Smooth muscle cell of the brain vasculature (primary cell): ENCODE measurements at regions not wholly inside any gene's neighbourhood (a gene's known extent, or its start where the extent isn't known, plus 50 kb on each side); places are given as distances from the start of the nearest gene placed in this dataset.

Source experiments
- DNase-seq: peaks from one replicate; pipeline ENCODE4 v3.0.0-alpha.2; 2012; ENCODE audit warnings: low read depth, low spot score

DNA sequence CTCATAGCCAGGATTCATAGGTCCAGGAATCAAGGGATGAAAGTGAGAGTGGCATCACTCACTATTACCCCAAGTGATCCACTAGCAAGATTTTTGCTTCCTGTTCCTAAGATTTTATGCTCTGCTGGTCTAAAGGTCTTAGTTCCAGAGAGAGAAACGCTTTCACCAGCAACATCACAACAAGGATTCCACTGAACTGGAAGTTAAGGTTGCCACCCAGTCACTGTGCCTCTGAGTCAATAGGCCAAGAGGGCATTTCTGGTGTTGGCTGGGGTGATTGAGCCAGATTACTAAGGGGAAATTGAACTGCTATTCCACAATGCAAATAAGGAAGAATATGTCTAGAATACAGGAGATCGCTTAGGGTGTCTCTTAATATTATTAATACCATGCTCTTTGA is 142.5 kb upstream of the ARID2 start:
- no peak for DNase-seq

DNA sequence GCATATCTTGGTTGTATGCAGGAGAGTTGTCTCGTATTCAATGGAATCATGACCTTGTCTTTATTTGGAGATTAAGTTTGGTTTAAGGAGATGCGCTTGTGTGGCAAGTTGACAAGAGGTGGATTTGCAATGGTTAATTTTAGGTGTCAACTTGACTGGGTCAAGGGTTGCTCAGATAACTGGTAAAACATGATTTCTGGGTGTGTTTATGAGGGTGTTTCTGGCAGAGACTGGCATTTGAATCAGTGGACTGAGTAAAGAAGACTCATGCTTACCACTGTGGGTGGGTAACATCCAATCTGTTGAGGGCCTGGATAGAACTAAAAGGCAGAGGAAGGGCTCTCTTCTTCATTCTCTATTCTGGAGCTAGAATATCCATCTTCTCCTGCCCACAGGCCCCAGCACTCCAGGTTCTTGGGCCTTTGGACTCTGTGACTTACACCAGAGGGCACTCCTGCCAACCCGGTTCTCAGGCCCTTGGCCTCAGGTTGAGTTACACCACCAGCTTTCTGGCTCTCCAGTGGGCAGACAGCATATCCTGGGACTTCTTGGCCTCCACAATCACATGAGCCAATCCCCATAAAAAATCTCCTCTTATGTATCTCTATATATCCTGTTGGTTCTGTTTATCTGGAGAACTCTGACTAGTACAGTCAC is 141.5 kb upstream of the ARID2 start:
- no peak for DNase-seq

DNA sequence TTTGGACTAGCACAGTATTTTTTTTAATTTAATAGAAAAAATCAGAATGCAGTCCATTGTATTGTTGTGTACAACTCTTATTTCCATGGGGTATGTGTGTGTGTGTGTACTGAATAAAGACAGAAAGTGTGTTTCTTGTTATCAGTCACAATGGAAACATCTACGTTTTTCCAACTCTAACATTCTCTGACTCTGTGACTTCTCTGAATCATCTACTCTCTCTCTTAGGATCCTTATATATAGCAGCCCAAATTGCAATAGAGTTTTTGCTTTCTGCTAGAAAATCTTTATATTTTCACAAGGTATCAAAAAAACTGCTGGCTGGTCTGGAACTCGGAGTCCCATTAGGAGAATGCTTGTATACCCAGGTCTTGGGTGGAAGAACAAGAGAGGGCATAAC is 138.9 kb upstream of the ARID2 start:
- DNase-seq, result no peak

DNA sequence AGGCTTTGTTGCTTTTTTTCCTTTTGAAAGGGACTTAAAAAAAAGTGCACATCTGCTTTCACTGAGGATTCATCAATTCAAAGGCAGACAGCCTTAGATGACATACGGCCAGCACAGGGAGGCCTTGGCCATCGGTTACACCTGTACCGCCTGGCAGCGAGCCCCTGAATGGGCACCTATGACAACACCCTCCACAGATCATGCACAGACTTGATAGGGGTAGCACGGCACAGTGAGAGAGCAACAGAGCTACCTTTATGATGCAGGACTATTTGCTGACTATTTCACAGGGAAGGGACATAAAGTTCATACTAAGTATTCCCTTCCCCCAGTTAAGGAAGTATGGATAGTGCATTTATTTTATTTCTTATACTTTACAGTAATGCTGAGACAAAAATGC is 137.9 kb upstream of the ARID2 start:
- no peak for DNase-seq

DNA sequence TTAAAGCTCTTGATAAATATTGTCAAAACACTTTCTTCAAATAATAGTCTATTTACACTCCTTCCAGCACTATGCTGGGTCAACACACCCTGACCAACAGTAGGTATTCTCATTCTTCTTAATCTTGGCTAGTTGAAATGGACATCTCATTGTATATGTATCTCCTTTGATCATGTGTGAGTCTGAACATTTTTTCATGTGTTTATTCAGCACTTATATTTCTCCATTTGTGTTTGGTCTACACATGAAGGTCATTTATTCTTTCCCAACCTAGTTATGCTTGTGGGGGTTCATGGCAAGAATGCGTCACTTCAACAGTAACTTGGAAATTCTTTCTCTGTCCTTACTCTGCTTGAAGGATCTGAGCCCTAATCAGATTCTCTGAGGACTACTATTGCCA is 133.1 kb upstream of the ARID2 start:
- DNase-seq, result no peak

DNA sequence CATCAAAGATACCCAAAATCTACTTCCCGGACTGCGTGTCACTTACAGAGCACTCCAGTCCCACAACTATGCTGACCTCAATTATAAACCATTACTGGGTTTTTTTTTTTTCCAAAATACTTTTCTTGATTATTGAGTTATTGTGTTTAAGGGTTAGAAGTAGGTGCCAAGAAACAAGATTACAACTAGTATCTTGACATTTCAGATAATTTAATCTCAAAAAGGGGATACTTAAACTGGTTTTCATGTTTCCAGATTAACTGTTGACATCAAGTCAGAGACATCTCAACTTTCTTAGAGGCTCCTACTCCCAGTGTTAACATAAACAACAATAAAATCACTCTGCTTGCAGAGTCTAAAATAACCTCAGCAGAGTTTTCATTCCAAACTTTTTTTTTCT is 131.2 kb upstream of the ARID2 start:
- DNase-seq, result no peak

DNA sequence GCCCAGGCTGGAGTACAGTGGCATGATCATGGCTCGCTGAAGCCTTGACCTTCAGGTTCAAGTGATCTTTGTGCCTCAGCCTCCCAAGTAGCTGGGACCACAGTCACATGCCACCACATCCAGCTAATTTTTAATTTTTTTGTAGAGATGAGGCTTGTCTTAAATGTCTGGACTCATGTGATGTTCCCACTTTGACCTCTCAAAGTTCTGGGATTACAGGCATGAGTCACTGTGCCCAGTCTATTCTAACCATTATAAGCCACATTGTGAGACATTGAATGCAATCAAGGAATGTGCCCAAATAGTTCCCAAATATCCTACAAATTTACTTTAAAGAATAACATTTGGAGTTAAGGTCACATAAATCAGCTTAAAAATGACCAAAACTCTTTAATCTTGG is 130.7 kb upstream of the ARID2 start:
- no peak for DNase-seq

DNA sequence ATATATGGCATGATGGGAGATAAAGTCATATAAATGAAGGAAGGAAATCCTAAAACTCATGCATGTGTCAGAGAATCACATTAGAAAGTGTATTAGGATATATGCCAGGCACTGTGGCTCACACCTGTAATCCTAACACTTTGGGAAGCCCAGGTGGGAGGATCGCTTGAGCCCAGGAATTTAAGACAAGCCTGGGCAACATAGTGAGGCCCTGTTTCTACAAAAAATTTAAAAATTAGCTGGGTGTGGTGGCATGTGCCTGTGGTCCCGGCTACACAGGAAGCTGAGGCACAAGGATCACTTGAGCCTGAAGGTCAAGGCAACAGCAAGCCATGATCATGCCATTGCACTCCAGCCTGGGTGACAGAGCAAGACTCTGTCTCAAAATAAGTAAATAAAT is 130.3 kb upstream of the ARID2 start:
- no peak for DNase-seq

DNA sequence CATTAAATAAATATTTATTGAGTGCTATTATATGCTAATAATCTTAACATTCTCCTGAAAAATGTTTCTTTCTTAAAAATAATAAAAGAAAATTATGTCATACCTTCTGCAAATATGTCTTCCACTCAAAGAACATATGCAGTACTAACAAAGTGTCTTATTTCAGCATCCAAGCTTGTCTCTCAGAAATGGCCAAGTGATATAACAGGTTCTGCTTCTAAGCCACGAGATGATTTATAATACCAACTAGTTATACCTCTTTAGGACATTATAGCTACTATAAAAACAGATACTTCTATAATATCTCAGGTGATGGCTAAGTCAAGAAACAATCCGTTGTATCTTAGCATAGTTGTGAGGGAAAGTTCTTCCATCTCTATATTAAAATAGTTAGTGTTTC is 128.1 kb upstream of the ARID2 start:
- DNase-seq, result no peak

DNA sequence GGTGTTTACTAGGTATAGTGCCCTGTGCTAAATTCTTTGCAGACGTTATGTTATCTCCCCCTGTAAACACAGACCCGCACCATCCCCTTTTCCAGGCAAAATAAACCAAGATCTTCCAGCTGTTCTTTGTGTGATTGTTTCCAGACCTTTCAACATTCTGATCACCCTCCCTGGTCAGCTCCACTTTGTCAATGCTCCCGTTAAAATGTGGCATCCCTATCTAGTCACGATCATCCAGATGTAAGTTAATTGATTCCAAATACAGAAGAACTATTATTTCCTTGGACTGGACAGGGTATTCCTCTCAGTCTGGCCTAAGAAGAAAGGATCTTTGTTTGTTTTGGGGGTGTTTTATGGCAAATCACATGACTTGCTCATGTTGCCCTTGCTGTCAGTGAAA is 127.6 kb upstream of the ARID2 start:
- no peak for DNase-seq

DNA sequence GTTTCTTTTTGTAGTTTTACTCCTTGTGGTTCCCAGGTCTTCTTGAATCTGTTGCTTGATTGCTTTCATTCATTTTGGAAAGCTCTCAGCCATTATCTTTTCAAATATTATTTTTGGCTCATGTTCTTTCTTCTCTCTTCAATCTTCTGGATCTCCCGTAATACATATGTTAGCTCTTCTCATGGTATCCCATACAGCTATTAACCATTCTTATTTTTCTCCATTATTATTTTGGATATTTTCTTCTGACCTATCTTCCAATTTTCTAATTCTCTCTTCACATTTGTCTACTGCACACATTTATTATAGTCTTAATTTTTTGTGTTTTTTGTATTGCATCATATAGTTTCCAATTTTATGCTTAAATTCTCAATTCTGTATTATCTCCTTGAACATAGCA is 123.9 kb upstream of the ARID2 start:
- DNase-seq, result no peak

DNA sequence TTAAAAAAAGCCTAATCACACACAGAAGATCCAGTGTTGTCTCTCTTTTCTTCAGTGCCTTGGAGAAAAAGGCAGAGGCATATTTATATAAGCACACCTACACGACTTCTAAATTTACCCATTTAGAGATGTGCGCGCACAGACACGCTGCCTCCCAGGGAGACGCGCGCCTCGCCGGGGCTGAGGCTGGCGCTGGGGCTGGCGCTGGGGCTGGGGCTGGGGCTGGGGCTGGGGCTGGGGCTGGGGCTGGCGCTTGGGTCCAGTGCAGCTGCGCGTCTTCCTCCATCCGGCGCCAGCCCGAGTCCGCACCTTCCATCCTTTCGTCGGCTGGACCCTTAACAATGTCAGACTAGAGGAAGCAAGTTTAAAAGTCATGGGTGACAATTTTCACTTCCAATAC is 118.4 kb upstream of the ARID2 start:
- no peak for DNase-seq

DNA sequence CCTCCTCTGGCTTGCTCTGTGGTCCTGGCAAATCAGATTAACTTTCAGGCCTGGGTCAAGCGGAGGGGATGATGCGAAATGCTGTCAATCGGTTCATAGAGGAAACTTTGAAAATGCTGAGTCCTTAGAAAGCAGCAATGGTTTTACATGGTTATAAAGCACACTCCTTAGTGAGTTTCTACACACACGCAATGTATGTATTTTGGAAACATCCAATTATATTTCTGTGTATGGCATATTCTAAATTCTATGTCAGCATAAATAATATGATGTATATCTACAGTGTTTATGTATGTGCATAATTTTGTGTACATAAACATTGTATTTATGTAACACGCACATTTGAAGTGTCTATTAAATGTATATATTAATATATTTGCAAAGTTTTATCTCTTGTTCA is 118.0 kb upstream of the ARID2 start:
- no peak for DNase-seq

DNA sequence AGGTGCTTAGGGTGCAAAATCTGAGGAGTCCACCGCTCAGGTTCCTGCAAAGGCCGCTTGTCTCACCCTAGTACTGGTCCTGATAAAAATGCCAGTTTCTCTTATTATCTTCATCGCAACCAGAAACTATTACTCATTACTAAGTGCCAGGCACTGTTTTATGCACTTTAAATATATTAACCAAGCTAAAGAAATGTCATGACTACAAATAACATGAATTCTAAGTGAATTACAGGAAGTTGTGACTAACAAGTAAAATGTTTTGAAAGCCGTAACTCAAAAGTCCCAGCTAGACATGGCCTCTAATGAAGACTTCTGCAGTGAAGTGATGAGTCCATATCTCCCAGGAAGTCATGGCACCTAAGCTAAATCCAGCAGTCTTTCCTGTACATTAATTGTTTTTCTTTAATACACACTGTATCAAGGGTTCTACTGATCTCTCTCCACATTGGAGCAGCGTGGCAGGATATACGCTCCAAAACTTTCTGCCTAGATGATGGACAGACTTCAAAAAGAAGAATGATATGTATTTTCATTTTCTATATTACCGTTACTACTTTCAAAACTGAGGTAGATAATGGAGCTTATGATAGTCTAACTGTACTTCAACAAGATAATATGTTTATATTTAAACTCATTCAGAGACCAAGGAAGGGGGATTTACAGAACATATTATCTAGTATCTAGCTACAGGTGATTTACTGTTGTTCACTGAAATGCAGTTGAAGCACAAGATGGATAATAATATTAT is 117.3 kb upstream of the ARID2 start:
- DNase-seq, result no peak

DNA sequence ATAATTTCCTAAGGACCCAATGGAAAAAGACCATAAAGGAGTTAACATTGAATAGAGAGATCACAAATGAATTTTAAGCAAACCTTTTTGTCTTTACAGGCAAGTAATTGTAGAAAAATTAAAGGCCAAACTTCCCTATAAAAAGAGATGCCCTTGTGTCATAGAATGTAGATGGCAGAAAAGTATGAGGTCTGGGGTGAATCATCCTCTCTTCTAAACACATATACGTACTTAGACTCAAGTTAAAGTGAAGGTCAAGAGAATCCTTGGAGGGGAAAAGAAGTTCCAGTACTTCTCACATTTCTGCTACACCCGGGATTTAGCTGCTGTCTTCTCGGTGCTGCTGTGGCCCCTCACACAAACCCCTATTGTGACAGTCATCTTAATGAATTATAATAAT is 116.2 kb upstream of the ARID2 start:
- DNase-seq, result no peak

DNA sequence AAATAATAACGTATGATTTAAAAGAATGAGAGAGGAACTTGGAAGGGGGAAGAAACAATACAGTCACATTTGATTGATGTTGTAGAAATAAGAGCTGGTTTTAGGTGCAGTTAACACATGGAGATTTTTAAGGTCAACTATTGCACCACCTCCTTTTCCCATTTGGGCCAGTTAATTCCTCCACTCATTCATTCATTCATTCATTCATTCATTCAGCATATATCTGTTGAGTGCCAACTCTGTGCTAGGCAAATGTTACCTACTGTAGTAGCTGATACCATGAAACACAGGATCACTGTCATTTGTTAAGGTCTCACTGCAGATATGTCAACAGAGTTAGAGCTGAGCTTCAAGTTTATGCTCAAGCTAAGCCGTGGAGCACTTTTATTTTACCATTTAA is 115.7 kb upstream of the ARID2 start:
- no peak for DNase-seq

DNA sequence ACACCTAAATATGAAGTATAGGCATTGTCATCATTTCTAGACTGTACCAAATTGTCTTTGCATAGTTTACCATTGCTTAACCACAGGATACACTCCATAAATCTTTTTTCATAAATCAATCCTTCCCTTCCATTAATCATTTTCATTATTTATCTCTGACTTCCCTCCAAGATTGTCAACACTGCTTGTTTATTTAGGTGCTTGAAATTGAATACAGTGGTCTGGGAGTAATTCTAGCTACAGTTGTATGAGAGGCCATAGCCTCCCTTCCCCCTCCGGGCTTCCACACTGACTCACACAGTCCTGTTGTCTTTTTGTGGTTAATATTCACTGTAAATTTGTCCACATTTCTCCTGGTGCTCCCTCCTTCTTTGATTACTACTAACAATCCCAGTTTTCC is 114.2 kb upstream of the ARID2 start:
- DNase-seq, result peak; percentile 80

DNA sequence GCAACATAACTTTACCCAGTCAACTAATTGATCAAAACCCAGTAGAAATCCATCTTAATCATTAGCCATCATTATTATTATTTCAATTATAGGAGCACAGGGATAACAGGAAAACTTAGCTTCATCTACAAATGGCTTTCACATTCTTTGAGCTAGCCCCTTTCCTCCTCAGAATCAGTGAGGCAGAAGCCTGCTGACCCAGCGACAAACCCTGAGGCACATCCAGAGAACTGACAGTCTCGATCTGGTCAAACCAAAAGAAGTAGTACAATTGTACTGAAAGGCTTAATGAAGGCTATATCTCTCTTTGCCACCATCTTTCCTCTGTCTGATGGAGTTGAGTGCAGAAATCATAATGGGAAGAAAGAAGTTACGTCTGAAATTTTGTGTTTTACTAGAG is 109.8 kb upstream of the ARID2 start:
- DNase-seq, result no peak

DNA sequence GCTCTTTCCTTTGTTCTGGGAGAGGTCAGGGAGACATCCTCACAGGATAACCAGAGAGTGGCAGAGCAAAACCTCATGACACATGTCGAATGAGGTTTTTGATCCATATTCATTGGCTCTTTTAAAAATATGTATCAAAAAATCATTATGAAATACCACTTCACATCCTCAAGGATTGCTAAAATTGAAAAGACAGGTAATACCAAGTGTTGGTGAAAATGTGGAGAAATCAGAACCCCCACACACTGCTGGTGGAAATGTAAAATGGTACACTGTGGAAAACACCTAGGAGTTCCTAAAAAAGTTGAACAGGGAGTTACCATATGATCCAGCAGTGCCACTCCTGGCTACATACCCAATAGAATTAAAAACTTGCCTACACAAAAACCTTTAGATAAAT is 107.8 kb upstream of the ARID2 start:
- no peak for DNase-seq

DNA sequence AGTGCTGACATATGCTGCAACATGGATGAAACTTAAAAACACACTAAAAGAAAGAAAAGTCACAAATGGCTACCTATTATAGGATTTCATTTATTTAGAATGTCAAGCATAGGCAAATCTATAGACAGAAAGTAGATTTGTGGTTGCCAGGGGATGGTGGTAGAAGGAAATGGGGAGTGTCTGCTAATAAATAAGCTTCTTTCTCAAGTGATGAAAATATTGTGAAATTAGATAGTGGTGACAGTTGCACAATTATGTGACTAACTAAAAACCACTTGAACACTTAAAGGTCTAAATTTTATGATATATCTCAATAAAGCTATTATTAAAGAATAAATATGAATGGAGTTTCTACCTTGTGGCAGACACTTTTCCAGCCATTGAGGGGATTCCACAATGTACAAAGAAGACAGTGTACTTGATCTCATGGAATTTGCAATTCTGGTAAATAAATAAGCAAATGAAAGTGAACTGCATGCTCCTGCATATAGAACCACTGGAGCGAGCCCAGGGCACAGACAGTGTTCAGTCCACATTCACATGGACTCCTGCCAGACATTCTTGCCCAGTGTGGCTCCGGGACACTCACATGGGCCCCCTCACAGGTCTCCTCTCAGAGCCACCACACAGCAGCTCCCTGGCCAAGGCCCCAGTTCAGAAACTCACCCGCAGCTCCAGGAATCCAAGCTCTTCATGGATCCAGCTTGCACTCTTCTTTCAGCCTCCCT is 107.1 kb upstream of the ARID2 start:
- DNase-seq, result no peak

DNA sequence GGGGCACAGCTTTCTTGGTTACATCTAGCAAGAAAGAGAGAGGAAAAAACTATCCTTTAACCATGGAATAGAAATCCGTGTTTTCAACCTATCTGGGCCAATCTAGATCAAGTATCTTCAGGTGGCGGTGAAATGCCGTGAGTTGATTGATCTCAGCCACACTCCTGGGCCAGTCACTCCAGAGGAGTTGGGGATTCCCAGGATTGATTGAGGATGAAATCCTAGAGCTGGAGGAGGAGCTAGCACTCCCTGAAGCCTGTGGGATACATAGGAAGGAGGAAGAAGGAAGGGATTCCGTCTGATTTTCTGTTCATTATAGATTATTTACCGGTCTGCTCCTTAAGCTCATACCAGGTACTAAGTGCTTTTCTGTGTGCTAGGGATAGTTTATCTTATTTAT is 106.3 kb upstream of the ARID2 start:
- no peak for DNase-seq

DNA sequence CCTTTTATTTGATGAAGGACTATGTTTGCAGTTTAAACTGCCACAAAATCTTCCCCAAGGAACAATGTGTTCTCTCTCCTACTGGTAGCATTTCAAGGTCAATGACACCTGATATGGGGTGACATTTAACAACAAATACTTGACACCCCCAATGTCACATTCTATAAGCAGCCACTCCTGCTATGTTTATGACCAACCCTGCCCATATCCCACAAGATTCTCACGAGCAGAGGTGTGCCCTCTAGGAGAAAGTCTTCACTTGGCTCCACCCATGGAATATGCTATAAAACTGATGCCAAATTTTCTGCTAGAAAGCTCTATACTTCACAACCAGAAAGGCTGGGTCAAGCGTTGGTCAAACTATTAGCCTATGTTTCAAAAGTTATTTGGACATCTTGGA is 105.6 kb upstream of the ARID2 start:
- no peak for DNase-seq

DNA sequence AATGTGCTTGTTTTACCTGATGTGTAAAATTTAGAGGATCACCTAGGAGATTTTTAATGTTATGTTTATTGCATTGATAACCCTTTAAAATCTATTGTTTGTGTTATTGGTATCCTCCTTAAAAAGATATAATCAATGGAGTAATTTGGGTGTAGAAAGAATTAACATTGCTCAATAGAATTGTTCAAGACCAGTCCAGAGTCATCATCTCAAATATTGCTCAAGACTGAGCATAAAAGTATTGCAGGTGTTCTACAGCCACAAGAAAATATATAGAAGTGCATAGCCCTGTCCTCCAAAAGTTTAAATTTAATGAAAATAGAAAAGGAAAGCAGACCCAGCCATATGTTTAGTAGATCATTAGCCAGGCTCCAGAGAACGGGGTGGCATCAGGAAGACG is 102.5 kb upstream of the ARID2 start:
- no peak for DNase-seq
